HG03354 (cell line): ENCODE measurements at regions not wholly inside any gene's neighbourhood (a gene's known extent, or its start where the extent isn't known, plus 50 kb on each side); places are given as distances from the start of the nearest gene placed in this dataset.
"Not testable (repeated sequence)": the region's sequence is repeated elsewhere in the genome, so short reads cannot be mapped to it uniquely, and the experiment has no call there.

Experiments used
- ATAC-seq: cut with Tn5 transposase; IDR thresholded peaks from one replicate; pipeline ENCODE4 v1.9.1; 2021; ENCODE audit warnings: mild to moderate bottlenecking; ENCODE audit not compliant: unreplicated experiment, poor library complexity, severe bottlenecking

DNA sequence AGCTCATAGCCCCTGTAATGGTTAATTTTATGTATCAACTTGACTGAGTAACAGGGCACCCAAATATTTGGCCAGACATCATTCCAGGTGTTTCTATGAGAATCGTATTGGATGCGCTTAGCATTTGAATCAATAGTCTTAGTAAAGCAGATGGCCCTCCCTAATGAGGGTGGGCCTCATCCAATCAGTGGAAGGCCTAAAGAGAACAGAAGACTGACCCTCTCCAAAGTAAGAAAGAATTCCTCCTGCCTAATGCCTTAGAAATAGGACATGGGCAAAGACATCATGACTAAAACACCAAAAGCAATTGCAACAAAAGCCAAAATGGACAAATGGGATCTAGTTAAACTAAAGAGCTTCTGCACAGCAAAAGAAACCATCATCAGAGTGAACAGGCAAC is 352.5 kb upstream of the SASH1 start:
- ATAC-seq, result no peak

DNA sequence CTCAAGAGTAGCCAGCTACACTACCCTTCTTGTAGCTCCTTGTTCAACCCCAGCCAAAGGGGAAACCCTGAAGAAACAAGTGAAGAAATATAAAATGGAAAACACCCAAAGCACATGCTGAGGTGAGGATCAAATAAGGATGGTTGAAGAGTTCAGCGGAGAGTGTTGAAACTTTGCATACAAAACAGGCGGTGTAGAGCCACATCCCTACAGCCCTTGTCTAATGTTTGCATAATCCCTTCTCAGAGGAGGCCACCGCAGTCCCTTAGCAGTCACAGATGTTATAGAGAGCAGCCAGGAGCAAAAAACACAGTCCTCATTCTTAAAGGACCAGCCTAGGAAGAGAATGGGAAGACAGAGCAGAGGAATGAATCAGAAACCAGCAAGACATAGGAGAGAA is 350.7 kb upstream of the SASH1 start:
- no peak for ATAC-seq

- ATAC-seq, result no peak
These were observed 343.6 kb upstream of the SASH1 start for GRCh38 chr6:147999001-147999540.

DNA sequence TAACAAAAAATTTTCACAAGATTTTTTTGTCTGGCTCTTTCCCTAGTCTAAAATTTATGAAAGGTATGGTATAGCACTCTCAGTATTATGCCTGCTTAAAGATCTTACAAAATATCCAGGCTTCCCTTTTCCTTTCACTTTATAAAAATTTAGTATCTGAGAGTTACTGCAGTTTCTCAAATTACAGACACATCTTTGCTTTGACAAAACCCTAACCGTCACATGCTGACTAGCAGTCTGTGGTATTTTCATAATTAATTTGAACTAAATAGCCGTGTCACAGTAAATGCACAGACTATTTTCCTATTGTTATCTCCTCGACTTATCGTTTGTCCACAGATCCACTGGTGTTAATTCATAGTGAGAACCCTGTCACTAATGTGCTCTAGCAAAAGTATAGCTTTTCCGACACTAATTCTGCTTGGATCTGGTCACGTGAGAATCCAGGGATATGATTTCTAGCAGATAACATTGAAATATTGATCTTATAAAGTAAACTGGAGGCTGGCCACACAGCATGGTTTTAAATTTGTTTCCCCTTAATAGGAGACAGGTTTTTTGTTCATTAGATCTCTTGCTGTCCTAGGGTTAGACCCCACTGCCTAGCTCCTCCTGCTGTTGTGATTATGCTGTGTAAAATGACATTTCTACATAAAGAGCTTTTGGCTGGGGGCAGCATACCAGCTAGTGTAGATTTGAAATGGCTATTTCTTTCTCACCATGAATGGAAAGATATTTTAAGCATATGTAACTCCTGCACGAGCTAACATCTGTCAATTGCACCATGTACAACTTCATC is 340.6 kb upstream of the SASH1 start:
- no peak for ATAC-seq

- no peak for ATAC-seq
These were observed 338.0 kb upstream of the SASH1 start for GRCh38 chr6:148004651-148005050.

DNA sequence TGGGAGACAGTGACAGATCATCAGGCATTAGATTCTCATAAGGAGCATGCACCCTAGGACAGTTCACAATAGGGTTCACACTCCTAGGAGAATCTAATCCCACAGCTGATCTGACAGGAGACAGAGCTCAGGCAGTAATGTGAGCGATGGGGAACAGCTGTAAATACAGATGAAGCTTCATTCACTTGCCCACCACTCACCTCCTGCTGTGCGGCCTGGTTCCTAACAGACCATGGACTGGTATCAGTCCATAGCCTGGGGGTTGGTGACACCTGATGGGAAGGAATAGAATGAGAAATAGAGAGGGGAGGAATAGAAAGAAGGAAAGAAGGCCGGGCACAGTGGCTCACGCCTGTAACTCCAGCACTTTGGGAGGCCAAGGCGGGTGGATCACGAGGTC is 336.8 kb upstream of the SASH1 start:
- no peak for ATAC-seq

DNA sequence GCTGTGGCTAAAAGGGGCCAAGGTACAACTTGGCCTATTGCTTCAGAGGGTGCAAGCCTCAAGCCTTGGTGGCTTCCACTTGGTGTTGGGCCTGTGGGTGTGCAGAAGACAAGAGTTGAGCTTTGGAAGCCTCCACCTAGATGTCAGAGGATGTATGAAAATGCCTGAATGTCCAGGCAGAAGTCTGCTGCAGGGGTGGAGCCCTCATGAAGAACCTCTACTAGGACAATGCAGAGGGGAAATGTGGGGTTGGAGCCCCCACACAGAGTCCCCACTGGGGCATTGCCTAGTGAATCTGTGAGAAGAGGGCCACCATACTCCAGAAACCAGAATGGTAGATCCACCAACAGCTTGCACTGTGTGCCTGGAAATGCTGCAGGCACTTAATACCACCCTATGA is 332.1 kb upstream of the SASH1 start:
- ATAC-seq, result not testable (repeated sequence)

DNA sequence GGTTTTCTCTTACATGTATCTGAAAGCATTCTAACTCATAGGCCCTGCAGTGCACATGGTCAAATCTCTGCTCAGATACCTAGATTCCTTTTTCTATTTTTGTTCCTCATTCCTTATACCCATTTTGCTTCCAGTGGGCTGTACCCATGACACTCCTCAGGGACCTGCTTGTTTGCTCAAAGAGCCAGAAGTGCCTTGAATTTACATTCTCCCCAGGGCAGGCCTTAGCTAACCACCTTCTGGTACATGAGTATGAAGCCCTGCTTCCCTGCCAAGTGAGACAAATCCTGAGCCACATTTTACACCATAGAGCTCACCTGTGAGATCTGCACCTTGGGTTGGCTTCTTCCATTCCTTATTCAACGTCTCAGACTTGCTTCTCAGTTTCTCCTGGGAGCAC is 326.6 kb upstream of the SASH1 start:
- ATAC-seq, result no peak

- ATAC-seq, result no peak
These were observed 321.5 kb upstream of the SASH1 start for GRCh38 chr6:148021165-148021564.

GRCh38 chr6:148021699-148022098 is 320.9 kb upstream of the SASH1 start:
- ATAC-seq, result no peak

DNA sequence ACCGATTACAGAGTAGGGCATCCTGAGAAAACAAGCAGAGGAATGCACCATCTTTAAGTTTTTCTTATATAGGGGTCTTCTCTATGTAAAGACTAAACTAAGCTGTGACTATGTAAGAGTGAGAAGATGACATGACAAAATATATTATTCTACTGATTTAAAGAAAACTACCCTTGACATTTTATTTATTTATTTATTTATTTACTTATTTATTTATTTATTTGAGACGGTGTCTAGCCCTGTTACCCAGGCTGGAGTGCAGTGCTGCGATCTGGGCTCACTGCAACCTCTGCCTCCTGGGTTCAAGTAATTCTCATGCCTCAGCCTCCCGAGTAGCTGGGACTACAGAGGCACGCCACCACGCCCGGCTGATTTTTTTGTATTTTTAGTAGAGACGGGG is 320.4 kb upstream of the SASH1 start:
- ATAC-seq, result not testable (repeated sequence)

- ATAC-seq, result no peak
These were observed 315.4 kb upstream of the SASH1 start for GRCh38 chr6:148027201-148027600.

- ATAC-seq, result no peak
These were observed 306.7 kb upstream of the SASH1 start for GRCh38 chr6:148035806-148036390.

GRCh38 chr6:148037496-148037895 is 305.1 kb upstream of the SASH1 start:
- ATAC-seq, result no peak

DNA sequence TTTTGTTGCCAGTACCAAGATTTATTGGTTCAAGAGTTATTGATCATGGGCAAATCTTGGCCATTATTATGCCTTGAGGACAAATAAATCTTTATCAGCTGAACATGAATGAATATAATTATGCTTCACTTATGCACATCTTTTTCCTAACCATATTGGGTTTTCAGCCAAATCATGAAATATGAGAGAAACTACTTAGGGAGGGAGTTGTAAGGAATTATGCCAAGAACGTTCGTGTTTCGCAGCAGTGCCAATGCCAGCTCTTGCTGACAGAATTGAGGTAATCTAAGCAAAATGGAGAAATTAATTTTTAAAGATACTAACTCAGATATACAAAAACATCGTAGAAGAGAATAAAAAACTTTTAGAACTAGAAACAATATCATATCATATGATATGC is 301.1 kb upstream of the SASH1 start:
- ATAC-seq, result no peak

DNA sequence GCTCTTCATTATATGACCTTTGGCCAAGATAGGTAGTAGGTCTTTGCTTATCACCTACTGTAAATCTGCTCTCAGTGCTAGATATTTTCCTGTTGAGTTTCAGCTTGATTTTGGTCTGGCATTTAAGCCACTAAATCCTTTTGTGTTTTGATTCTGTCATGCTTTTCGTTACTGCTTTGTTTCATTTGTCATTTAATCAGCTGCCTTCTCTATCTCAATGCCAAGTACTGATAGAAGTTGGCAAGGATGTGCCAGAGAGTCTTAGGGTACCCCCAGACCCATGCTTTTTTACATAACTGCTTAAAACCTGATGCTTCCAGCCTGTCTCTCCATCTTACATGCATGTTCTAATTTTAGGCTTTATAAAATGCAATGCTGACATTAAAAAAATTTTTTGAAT is 300.1 kb upstream of the SASH1 start:
- ATAC-seq, result no peak

DNA sequence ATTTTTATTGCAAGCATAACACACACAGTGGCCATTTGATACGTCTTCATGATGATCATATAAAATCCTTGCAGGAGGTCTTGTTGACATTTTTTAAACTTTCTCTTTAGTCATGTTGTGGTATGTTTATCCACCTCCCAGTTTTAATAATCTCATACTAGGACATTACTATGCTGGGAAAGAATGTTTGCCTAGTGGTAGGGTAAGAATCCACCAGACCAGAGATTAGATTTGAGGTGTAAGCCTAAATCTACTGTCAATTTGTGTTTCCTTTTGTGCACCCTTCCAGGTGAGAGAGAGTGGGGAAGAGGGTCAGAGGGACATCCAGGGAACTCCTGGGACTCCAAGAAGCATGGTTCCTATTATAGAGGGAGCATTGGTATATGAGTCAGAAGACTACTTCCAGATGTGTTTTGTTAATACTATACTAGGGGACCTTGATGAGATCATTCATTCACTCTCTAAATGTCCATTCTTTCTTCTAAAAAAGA is 298.3 kb upstream of the SASH1 start:
- ATAC-seq, result no peak

DNA sequence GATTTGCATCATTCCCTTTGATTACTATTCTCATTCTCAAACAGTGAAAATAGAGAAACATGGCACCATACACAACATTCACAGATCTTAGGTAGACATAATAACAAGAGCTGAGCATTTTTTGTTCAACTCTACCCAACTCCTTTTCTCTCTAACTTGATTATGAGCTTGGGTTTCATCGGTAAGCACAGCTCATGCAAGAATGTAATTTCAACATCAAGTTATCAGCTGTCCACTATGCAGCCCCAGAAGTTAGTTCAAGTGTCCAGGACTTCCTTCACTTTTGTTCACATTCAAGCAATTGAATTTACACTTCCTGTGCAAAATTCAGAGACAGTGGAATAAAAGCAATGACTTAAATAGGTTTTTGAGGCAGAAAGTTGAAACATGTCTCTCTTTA is 297.7 kb upstream of the SASH1 start:
- ATAC-seq, result no peak

DNA sequence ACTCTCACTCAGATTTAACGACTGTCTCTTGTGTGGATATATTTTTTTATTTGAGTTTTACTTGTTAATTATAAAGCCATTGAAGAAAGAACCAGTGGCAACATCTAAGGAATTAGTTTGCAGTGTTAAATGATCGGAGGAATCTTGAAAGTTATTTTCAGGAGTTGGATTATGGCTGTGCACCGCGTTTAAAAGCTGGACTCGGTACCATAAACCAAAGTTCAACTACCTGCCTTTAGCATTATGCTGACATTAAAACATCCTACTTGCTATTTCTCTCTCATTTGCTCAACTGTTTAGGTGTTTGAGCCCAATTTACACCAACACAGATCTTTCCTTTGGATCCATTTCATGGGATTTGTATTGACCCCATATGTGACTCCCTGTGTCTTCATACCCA is 289.4 kb upstream of the SASH1 start:
- no peak for ATAC-seq

DNA sequence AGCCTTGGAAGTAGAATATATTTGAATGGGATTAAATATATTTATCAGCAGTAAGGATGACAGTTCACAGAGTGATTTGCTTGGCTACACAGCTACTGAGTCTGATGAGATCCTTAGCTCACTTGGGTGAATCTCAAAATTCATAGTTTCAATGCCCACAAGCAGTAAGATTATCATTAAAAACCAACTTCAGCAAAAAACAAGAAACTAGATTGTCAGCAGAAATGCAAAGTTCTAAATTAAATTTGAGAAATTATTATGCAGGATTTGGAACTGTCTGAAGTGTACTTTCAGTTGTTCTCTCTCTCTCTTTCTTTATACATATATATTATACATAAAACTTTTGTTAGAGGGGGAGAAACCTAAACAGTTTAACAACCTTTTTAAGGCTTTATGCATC is 288.8 kb upstream of the SASH1 start:
- ATAC-seq, result no peak

DNA sequence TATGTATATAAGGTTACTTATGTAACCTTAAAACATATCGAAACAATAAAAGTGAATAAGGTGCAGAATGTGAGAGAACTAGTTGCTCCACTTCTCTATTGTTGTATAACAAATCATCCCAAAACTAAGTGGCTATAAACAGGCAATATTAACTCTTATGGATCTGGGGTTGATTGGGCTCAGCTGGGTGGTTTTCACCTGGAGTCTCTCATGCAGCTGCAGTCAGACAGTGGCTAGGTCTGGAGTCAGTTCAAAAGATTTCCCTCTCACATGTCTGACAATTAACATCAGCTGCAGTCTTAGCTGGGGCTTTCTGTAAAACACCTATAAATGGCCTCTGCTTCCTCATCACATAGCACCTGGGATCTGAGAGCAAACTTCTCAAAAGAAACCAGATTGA is 288.4 kb upstream of the SASH1 start:
- no peak for ATAC-seq
